ENCODE measurements at regions not wholly inside any gene's neighbourhood (a gene's known extent, or its start where the extent isn't known, plus 50 kb on each side); places are given as distances from the start of the nearest gene placed in this dataset.

GRCh38 chr1:57686306-57686705 is 262.4 kb upstream of the DAB1 start:
- DNase-seq, result no peak

DNA sequence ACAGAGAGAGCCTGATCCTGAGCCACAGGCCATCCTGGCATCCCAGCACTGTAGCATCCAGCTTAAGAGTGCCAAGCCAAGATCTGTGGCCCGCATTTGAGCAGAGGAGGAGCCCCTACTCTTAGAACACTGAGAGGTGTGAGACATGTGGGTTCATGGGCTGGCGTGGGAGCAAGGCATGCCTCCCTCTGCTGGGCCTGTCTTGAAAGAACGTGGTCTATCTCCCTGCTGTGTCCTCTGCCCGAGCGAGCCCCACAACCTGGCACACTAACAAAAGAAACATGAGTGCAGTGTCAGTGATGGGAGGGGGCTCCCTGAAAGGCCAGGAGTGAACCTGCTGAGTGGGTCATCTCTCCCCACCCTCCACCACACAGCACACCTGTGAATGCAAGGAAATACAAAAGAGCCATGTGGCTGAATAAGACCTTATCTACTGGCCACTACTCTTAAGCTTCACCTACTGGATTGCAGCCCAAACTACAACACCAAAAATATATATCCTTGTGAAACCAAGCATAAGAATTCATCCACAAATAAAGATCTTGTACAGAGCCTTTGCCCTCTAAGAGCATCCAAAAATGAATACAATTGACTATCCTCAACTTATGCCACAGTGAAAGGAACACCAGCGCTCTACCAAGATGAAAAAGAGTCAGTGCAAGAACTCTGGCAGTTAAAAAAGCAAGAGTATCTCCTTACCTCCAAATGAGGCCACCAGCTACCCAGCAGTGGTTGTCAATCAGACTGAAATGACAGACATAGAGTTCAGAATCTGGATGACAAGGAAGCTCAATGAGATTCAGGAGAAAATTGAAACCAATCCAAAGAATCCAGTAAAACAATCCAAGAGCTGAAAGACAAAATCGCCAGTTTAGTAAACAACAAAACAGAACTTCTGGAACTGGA is 259.4 kb upstream of the DAB1 start:
- no peak for DNase-seq

DNA sequence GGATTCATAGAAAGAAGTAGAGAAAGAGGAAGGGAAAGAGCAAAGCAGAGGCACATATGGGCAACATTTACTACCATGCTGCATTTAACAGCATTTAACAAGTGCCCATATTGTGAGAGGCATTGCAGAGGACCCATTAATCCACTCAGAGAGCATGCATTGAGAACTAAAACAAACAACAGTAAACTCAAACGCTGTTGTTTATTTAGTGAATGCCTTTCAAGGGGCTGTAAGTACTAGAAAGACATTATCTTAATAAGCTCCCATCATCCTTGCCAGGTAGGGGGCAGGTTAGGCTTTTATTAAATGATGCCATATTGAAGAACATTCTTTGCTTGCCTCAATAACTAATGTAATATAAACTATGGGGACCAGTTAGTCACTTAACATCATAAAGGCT is 254.3 kb upstream of the DAB1 start:
- DNase-seq, result no peak

GRCh38 chr1:57675776-57676175 is 251.9 kb upstream of the DAB1 start:
- DNase-seq, result no peak

- DNase-seq, result no peak
These were observed 250.9 kb upstream of the DAB1 start for GRCh38 chr1:57674801-57675200.

DNA sequence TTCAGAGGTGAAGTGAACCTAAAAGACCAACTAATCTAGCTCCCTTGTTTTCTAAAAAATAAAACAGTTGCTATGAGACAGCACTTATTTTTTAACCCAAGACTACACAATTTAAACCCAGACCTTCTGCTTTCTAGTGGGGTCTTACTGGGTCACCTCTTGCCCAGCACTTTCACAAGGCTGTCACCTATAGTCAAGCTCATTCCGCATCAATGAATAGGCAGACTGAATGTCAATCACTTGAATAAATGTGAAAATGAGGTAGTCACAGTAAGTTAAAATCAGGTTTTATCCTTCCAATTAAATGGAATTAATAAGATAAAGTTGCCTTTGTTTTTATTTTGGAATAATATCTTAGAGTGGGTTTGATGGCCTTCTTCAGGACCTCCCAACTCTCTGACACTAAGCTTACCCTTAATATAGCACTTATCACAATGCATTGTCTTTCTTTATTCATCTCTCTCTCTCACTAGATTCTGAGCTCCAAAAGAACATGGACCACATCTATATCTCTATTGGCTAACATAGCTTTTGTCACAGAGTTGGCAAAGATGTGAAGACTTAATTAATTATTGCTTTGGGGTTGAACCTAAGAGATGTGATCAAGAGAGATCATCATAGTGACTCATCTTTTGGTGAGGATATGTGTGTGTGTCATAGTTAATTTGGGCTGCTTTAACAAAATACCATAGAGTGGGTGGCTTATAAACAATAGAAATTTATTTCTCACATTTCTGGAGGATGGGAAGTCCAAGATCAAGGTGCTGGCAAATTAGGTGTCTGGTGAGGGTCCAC is 248.7 kb upstream of the DAB1 start:
- DNase-seq, result no peak

- no peak for DNase-seq
These were observed 247.9 kb upstream of the DAB1 start for GRCh38 chr1:57671750-57672149.

- DNase-seq, result no peak
These were observed 235.9 kb upstream of the DAB1 start for GRCh38 chr1:57659804-57660203.

DNA sequence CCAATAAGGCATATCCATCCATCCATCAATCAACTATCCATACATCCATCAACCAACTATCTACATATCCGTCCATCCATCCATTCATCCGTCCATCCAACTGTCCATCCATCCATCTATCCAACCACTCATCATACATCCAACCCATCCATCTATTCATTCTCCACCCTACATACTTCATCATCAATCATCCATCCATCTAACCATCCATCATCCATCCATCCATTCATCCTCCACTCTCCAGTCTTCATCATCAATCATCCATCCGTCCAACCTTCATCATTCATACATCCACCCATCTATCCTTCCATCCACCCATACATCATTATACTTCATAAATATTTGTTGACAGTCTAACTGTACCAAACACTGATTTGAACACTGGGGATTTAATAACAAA is 231.3 kb upstream of the DAB1 start:
- DNase-seq, result no peak

DNA sequence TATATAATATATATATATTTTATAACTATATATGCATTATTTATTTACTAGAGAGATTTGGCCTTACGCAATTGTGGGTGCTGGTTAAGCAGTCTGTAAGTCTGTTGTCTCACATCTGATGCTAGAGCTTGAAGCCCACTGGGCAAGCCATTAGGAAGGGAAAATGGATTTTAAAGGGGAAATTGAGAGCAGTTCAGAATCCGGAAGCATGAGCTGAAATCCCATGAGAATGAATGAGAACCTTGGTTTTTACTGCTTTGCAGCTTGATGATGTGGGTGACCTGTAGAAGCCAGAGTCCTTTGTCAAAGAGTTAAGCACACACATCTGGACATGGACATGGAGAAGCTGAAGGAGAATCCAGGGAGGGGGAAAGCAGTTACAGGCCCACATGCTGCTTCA is 220.8 kb upstream of the DAB1 start:
- no peak for DNase-seq

DNA sequence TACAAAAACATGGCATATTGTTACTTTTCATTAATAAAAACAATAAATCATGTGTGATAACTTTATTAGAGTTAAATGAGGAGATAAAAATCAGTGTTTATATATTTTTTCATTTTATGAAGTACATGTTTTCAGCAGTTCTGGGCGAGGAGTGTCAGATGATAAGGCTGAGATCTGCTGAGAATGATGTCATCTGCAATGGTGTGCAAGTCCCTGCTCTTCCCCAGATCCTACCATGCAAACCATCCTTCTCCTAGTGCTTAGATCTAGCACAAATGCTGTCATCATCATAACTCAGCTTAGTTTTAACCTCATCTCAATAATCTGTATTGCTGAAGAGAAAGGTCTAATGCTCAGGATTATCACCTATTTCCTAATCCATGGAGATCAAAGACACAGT is 214.4 kb upstream of the DAB1 start:
- no peak for DNase-seq

DNA sequence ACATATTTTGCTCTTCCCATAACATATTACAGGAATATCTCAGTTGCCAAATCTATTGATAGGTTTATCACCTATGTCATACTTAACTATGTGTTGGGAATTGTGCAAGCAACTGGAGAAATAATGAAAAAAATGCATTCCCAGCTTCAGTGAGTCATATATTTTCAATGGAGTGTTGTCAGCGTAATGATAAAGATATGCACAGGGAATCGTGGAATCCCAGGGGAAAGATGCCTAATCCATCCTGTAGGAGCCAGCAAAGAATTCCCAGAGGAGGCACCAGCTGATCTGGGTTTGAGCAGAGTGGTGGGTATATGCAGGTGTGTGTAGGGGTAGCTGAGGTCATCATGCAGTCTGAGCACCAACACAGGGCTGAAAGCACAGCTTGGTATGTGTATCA is 213.3 kb upstream of the DAB1 start:
- no peak for DNase-seq

DNA sequence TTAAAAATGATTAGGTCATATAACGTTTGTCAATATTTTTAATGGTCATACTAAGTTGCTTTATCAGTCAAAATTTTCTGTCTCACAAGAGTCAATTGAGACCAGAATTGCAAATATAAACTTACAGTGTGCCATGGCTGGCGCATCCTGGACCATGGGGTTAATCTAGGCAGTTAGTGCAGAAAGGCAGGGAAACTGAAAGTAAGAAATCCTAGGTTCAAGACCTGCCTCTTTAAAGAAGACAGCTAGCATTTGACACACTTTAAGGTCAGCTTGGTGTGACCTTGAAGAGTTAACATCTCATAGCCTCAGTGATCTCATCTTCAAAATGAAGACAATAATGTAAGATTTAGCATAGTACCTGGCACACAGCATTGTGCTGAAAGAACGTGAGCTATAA is 210.0 kb upstream of the DAB1 start:
- DNase-seq, result no peak

- no peak for DNase-seq
These were observed 209.2 kb upstream of the DAB1 start for GRCh38 chr1:57633056-57633455.

DNA sequence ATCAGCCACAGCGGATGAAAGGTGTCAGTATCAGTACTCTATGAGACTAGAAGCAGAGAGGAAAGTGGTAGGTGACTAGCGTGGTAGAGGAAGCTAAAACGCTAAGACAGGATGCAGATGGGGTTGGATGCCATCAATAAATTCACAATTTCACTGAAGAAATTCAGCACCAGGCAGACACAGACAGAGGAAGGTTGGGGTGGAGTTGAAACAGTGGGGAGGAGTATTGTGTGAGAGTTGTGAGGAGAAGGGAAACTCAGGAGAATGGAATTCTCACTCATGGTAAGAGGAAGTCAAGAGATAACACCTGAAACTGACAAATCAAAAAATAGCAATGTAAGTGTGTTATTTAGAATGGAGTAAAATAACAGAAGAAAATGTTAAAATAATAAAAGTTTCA is 208.5 kb upstream of the DAB1 start:
- DNase-seq, result no peak

GRCh38 chr1:57627612-57628011 is 203.8 kb upstream of the DAB1 start:
- DNase-seq, result no peak

GRCh38 chr1:57623791-57624538 is 200.1 kb upstream of the DAB1 start:
- DNase-seq, result no peak

DNA sequence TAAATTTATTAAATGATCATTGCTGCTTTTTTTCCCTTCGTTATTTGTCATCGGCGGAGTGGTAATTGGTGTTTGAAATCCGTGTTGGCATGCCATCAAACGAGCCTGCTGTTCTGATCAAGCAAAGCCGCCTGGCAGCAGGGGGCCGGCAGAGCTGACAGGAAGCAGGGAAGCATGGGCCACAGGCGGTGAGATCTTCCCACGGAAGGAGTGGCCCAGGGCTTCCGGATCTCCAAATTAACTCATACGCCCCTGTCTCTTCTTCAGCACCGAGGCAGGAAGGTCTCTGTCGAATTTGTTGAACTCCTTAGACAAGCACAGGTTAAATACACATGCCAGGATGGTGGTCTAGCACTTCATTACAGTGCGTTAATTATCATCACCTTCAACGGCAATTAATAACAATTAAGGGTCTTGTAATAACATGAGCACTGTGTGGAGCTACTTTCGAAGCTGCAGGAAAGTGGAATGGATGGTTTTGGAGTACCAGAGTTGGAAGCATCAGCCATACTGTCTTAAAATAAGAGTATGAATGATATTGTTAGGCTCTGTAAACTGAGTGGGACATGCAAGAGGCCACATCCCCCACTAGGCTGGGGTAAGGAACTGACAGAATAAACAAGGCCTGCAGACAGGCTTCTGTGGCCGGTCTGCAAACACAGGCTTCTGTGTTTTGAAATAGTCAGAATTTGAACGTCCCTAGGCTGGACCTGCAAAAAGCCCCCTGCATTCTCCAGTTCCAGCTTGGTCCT is 199.4 kb upstream of the DAB1 start:
- DNase-seq, result no peak

GRCh38 chr1:57621776-57622175 is 197.9 kb upstream of the DAB1 start:
- DNase-seq, result no peak

DNA sequence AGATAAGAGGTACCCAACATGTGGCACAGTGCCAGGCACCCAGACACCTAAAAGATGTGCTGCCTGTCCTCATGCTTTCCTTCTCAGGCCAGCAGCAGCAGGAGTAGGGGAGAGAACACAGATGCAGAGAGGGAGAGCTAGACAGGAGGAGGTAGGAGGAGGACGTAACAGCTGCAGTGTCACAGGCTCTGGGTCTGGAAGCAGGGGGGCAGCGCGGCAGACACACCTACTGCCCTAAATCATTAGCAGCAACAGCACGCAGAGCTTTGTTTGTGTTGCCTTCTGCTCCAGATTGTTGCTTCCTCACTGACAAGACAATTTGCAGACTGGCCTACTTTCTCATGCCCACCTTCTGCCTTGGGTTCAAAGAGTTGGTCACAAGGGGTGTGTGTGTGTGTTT is 196.7 kb upstream of the DAB1 start:
- DNase-seq, result no peak

DNA sequence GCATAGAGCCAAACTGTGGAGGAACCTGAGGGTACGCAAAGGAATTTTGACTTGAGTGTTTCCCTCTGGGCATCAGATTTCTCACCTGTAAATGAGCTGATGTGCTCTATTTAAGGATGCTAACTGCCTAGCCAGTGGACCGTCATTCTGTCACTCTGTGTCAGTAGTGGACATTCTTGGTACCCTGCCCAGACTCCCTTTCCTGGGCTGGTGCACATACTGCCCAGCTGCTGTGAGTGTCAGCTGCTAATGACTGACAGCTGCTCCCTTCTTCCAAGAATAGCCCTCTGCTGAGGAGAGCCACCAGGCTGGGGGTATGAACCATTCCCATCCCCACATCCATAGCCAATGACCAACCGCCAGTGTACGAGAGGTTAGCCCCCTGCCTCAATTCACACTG is 193.1 kb upstream of the DAB1 start:
- DNase-seq, result no peak

DNA sequence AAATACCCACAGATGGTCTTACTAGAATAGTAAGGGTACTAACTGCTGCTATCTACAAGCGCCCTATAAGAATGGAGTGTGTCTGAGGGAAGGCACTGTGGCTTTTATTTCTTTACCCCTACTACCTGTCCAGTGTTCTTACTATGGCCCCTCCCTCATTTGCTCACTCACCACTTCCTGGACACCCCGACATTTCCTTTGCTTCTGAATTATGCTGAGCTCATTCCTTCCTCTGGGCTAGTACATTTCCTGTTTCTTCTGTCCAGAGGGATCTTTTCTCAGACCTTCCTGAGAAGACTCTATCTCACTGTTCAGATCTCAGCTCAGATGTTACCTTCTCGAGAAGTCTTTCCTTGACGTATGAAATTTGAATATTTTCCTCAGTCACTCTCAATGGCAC is 192.1 kb upstream of the DAB1 start:
- DNase-seq, result no peak

DNA sequence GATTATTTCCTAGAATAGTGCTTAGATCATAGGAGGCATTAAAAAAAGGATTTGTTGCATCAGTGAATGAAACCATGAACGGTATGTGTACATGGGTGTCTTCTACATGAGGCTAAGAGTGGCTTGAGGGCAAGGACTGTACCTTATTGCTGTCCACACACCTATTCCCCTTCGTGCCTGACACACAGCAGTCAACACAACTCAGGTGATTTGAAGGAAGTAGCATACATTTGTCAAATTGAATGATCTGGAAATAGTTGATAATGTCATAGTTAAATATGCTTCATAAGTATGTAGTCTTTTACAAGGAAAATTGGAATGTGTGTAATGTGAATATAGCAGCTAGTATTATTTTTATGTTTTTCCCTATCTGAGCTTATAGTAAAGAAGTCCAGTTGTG is 189.0 kb upstream of the DAB1 start:
- no peak for DNase-seq

Data from stimulated activated naive CD4-positive, alpha-beta T cell treated with Interleukin-2 at 50 U/mL for 16 hours (primary cell).